Activated CD8-positive, alpha-beta memory T cell treated with anti-CD3 and anti-CD28 coated beads, Interleukin-2, amount 50 U/mL, for 24 hours (primary cell): ENCODE measurements at regions not wholly inside any gene's neighbourhood (a gene's known extent, or its start where the extent isn't known, plus 50 kb on each side); places are given as distances from the start of the nearest gene placed in this dataset.
"Not testable (repeated sequence)": the region's sequence is repeated elsewhere in the genome, so short reads cannot be mapped to it uniquely, and the experiment has no call there.

ENCODE experiments used
- DNase-seq: peaks from one replicate; pipeline ENCODE4 v3.0.0-alpha.2; 2020; ENCODE audit errors: extremely low read depth

GRCh38 chr9:16052757-16053530, 500.1 kb downstream of the CCDC171 start:
- no peak for DNase-seq

GRCh38 chr9:16057541-16057940, 504.7 kb downstream of the CCDC171 start:
- DNase-seq: no peak

GRCh38 chr9:16058131-16058549, 505.3 kb downstream of the CCDC171 start:
- no peak for DNase-seq

GRCh38 chr9:16060436-16061129, 507.7 kb downstream of the CCDC171 start:
- DNase-seq: no peak

GRCh38 chr9:16062542-16063240, 509.8 kb downstream of the CCDC171 start:
- DNase-seq: no peak

- DNase-seq: no peak
These were observed 510.4 kb downstream of the CCDC171 start for GRCh38 chr9:16063241-16063591.

- no peak for DNase-seq
These were observed 511.9 kb downstream of the CCDC171 start for GRCh38 chr9:16064771-16065170.

GRCh38 chr9:16066201-16066600, 513.4 kb downstream of the CCDC171 start:
- DNase-seq: not testable (repeated sequence)

GRCh38 chr9:16068476-16068875, 515.6 kb downstream of the CCDC171 start:
- no peak for DNase-seq

- no peak for DNase-seq
These were observed 516.4 kb downstream of the CCDC171 start for GRCh38 chr9:16069249-16069648.

- DNase-seq: no peak
These were observed 517.0 kb downstream of the CCDC171 start for GRCh38 chr9:16069671-16070454.

GRCh38 chr9:16070455-16071145, 517.8 kb downstream of the CCDC171 start:
- no peak for DNase-seq

GRCh38 chr9:16071400-16071799, 518.6 kb downstream of the CCDC171 start:
- no peak for DNase-seq

- no peak for DNase-seq
These were observed 522.1 kb downstream of the CCDC171 start for GRCh38 chr9:16074963-16075362.

- no peak for DNase-seq
These were observed 522.9 kb downstream of the CCDC171 start for GRCh38 chr9:16075696-16076095.

GRCh38 chr9:16076511-16076910, 523.7 kb downstream of the CCDC171 start:
- DNase-seq: no peak

GRCh38 chr9:16082796-16083195, 530.0 kb downstream of the CCDC171 start:
- no peak for DNase-seq

GRCh38 chr9:16085167-16085726, 532.4 kb downstream of the CCDC171 start:
- no peak for DNase-seq

- DNase-seq: no peak
These were observed 538.2 kb downstream of the CCDC171 start for GRCh38 chr9:16090907-16091629.
